ENCODE measurements at regions not wholly inside any gene's neighbourhood (a gene's known extent, or its start where the extent isn't known, plus 50 kb on each side); places are given as distances from the start of the nearest gene placed in this dataset.

DNA sequence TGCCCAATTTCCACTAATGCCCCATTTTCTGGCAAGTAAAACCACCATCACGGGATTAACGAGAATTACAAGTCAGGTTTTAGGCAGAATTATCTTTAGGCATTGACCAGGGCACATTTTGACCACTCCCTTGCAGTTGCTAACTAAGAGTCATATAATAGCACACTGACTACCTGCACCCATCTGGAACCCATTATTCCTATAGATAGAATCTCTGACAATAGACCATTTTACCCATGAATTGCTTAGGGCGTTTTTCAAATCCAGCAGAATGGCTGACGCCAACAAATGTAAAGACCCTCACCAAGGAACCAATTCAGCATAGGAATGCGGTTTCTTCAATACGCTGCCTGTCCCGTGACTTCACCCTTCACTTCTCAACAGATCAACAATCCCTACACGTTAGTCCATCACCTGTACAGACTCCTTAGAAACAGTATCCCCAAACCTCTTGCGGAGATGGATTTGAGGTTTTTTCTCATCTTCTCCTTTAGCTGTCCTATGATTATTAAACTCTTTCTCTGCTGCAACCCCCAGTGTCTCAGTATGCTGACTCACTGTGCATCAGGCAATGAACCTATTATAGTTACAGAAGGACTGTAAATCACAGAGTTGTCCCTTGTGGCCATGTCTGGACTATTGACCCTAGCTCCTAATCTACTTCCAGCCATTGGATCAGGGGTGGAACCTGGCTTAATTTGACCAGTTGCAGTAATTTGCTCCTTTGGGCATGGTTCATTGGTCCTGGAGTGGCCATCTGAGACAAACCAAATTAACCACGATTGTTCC is 177.3 kb upstream of the PLXNC1 start:
- TF ChIP-seq, protein P1, sequence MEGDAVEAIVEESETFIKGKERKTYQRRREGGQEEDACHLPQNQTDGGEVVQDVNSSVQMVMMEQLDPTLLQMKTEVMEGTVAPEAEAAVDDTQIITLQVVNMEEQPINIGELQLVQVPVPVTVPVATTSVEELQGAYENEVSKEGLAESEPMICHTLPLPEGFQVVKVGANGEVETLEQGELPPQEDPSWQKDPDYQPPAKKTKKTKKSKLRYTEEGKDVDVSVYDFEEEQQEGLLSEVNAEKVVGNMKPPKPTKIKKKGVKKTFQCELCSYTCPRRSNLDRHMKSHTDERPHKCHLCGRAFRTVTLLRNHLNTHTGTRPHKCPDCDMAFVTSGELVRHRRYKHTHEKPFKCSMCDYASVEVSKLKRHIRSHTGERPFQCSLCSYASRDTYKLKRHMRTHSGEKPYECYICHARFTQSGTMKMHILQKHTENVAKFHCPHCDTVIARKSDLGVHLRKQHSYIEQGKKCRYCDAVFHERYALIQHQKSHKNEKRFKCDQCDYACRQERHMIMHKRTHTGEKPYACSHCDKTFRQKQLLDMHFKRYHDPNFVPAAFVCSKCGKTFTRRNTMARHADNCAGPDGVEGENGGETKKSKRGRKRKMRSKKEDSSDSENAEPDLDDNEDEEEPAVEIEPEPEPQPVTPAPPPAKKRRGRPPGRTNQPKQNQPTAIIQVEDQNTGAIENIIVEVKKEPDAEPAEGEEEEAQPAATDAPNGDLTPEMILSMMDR (IDR thresholded peaks at IDR 0.05) = no peak
- no peak for TF ChIP-seq POLR2A (IDR thresholded peaks at IDR 0.05)

All from thyroid gland (tissue), 4 donors.